ENCODE measurements at regions not wholly inside any gene's neighbourhood (a gene's known extent, or its start where the extent isn't known, plus 50 kb on each side); places are given as distances from the start of the nearest gene placed in this dataset.

GRCh38 chr16:64159976-64160375 lies 961.9 kb downstream of the CDH11 start:
- no CpG with 5 or more reads among the region's 2 CpGs for WGBS, 2 donors (ENCODE audit: extremely low coverage in 2 of 2, insufficient read length in 2 of 2, insufficient replicate concordance in 1 of 2)
- H2BK12ac ChIP-seq (ENCODE audit: low read length) = no peak overlapping the region

DNA sequence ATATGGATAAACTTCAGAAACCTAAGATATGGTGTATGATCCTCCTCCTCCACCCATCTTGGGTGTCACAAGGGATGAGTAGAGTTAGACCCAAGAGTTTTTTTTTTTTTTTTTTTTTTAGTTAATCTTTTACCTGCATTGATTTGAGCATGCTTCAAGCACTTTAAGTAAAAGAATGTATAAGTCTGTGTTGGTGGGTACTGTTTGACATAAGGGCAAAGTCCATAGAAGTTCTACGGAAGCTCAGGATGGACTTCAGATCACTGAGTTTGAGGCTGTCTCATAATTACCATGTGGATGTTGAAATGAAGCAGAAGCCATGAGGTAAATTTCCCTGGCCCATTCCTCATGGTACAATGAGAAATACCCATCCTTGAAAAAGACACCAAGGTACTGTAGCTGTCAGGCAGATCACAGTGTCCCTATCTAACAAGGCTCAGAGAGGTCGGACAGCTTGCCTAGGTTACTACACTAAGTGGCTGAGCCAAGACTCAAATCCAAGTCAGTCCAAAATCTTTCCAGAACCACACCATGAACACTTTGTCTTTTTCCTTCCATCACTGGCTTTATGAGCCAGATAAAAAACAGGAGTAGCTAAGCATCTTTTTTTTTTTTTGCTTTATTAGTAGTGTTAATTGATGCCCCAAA lies 962.8 kb downstream of the CDH11 start:
- no peak overlapping the region for H3K9ac ChIP-seq (ENCODE audit: low read depth, low read length, poor library complexity)
- H3K4ac ChIP-seq (ENCODE audit: low read length) = no peak overlapping the region
- H3K27ac ChIP-seq (replicated peaks; ENCODE audit: low read length) = no peak overlapping the region
- H2AFZ ChIP-seq (ENCODE audit: low read length) = no peak overlapping the region
- H3K36me3 ChIP-seq (replicated peaks in 1 of 2; ENCODE audit: control insufficient read depth in 2 of 2, insufficient read depth in 2 of 2, low read length in 2 of 2) = no peaks in the 10 kb centered on the region
- H3K79me1 ChIP-seq (ENCODE audit: low read depth, low read length) = no peaks in the 10 kb centered on the region
- no peaks in the 10 kb centered on the region for H3K4me1 ChIP-seq (ENCODE audit: control insufficient read depth in 2 of 2, insufficient read depth in 1 of 2, low read depth in 1 of 2, low read length in 2 of 2)
- H3K4me2 ChIP-seq (ENCODE audit: insufficient read depth, low read length, poor library complexity, severe bottlenecking) = no peak overlapping the region
- H2BK5ac ChIP-seq (ENCODE audit: low read length) = no peak overlapping the region
- no peaks in the 10 kb centered on the region for H3K9me3 ChIP-seq (replicated peaks in 1 of 2; ENCODE audit: control insufficient read depth in 2 of 2, insufficient read depth in 1 of 2, low read depth in 1 of 2, low read length in 2 of 2)
- H3K23ac ChIP-seq (ENCODE audit: low read depth, low read length, poor library complexity) = no peak overlapping the region
- no peak overlapping the region for H2BK12ac ChIP-seq (ENCODE audit: low read length)
- H3K4me3 ChIP-seq (ENCODE audit: low read length in 2 of 2) = no peak overlapping the region
- no peak overlapping the region for H4K8ac ChIP-seq (ENCODE audit: low read depth, low read length)
- no peak overlapping the region for H2BK120ac ChIP-seq (ENCODE audit: low read depth, low read length)
- no peak overlapping the region for H2BK15ac ChIP-seq (ENCODE audit: low read length)
- no peak for DNase-seq (ENCODE audit: low spot score)
- no peak overlapping the region for H3K14ac ChIP-seq (ENCODE audit: low read length)
- H3K18ac ChIP-seq (ENCODE audit: low read length) = no peak overlapping the region
- WGBS, 2 donors (ENCODE audit: extremely low coverage in 2 of 2, insufficient read length in 2 of 2, insufficient replicate concordance in 1 of 2) = no CpG with 5 or more reads among the region's 2 CpGs
- no peaks in the 10 kb centered on the region for H3K27me3 ChIP-seq (ENCODE audit: control insufficient read depth in 3 of 3, insufficient read depth in 3 of 3, low read depth in 1 of 3, low read length in 3 of 3)
- no peak overlapping the region for H2AK5ac ChIP-seq (ENCODE audit: low read depth, low read length)
- H4K91ac ChIP-seq (ENCODE audit: low read depth, low read length, poor library complexity) = no peak overlapping the region

More at GRCh38 chr16:64159976-64160375, 961.9 kb downstream of the CDH11 start:
- Histone ChIP-seq H3K4me2 (ENCODE audit: insufficient read depth, low read length, poor library complexity, severe bottlenecking) (no peak overlapping the region), H3K9me3 (replicated peaks in 1 of 2; ENCODE audit: control insufficient read depth in 2 of 2, insufficient read depth in 1 of 2, low read depth in 1 of 2, low read length in 2 of 2) (no peaks in the 10 kb centered on the region), H3K4me3 (ENCODE audit: low read length in 2 of 2) (no peak overlapping the region), H3K18ac (ENCODE audit: low read length) (no peak overlapping the region), H2AK5ac (ENCODE audit: low read depth, low read length) (no peak overlapping the region), H3K23ac (ENCODE audit: low read depth, low read length, poor library complexity) (no peak overlapping the region), H4K8ac (ENCODE audit: low read depth, low read length) (no peak overlapping the region), H4K91ac (ENCODE audit: low read depth, low read length, poor library complexity) (no peak overlapping the region), H3K4me1 (ENCODE audit: control insufficient read depth in 2 of 2, insufficient read depth in 1 of 2, low read depth in 1 of 2, low read length in 2 of 2) (no peaks in the 10 kb centered on the region), H2BK5ac (ENCODE audit: low read length) (no peak overlapping the region), H3K9ac (ENCODE audit: low read depth, low read length, poor library complexity) (no peak overlapping the region), H3K27me3 (ENCODE audit: control insufficient read depth in 3 of 3, insufficient read depth in 3 of 3, low read depth in 1 of 3, low read length in 3 of 3) (no peaks in the 10 kb centered on the region), H3K4ac (ENCODE audit: low read length) (no peak overlapping the region), H3K27ac (replicated peaks; ENCODE audit: low read length) (no peak overlapping the region), H3K79me1 (ENCODE audit: low read depth, low read length) (no peaks in the 10 kb centered on the region), H2BK120ac (ENCODE audit: low read depth, low read length) (no peak overlapping the region), H3K36me3 (replicated peaks in 1 of 2; ENCODE audit: control insufficient read depth in 2 of 2, insufficient read depth in 2 of 2, low read length in 2 of 2) (no peaks in the 10 kb centered on the region), H2AFZ (ENCODE audit: low read length) (no peak overlapping the region), H3K14ac (ENCODE audit: low read length) (no peak overlapping the region), H2BK15ac (ENCODE audit: low read length) (no peak overlapping the region)
- DNase-seq (ENCODE audit: low spot score) = no peak

- no peak overlapping the region for H3K4ac ChIP-seq (ENCODE audit: low read length)
- H3K4me1 ChIP-seq (ENCODE audit: control insufficient read depth in 2 of 2, insufficient read depth in 1 of 2, low read depth in 1 of 2, low read length in 2 of 2) = no peaks in the 10 kb centered on the region
- no peak overlapping the region for H2BK5ac ChIP-seq (ENCODE audit: low read length)
- no peak overlapping the region for H3K4me3 ChIP-seq (ENCODE audit: low read length in 2 of 2)
- H3K18ac ChIP-seq (ENCODE audit: low read length) = no peak overlapping the region
- no peak overlapping the region for H3K27ac ChIP-seq (replicated peaks; ENCODE audit: low read length)
- no CpG with 5 or more reads among the region's 3 CpGs for WGBS, 2 donors (ENCODE audit: extremely low coverage in 2 of 2, insufficient read length in 2 of 2, insufficient replicate concordance in 1 of 2)
- no peak overlapping the region for H2BK120ac ChIP-seq (ENCODE audit: low read depth, low read length)
- no peak overlapping the region for H2AK5ac ChIP-seq (ENCODE audit: low read depth, low read length)
- no peak overlapping the region for H2BK15ac ChIP-seq (ENCODE audit: low read length)
- H3K14ac ChIP-seq (ENCODE audit: low read length) = no peak overlapping the region
- DNase-seq (ENCODE audit: low spot score) = no peak
- H4K91ac ChIP-seq (ENCODE audit: low read depth, low read length, poor library complexity) = no peak overlapping the region
- no peak overlapping the region for H3K23ac ChIP-seq (ENCODE audit: low read depth, low read length, poor library complexity)
- no peak overlapping the region for H3K4me2 ChIP-seq (ENCODE audit: insufficient read depth, low read length, poor library complexity, severe bottlenecking)
- no peaks in the 10 kb centered on the region for H3K36me3 ChIP-seq (replicated peaks in 1 of 2; ENCODE audit: control insufficient read depth in 2 of 2, insufficient read depth in 2 of 2, low read length in 2 of 2)
- no peaks in the 10 kb centered on the region for H3K9me3 ChIP-seq (replicated peaks in 1 of 2; ENCODE audit: control insufficient read depth in 2 of 2, insufficient read depth in 1 of 2, low read depth in 1 of 2, low read length in 2 of 2)
- no peak overlapping the region for H2AFZ ChIP-seq (ENCODE audit: low read length)
- no peak overlapping the region for H2BK12ac ChIP-seq (ENCODE audit: low read length)
- no peaks in the 10 kb centered on the region for H3K27me3 ChIP-seq (ENCODE audit: control insufficient read depth in 3 of 3, insufficient read depth in 3 of 3, low read depth in 1 of 3, low read length in 3 of 3)
- no peak overlapping the region for H3K9ac ChIP-seq (ENCODE audit: low read depth, low read length, poor library complexity)
- H3K79me1 ChIP-seq (ENCODE audit: low read depth, low read length) = no peaks in the 10 kb centered on the region
- H4K8ac ChIP-seq (ENCODE audit: low read depth, low read length) = no peak overlapping the region
These were observed 968.1 kb downstream of the CDH11 start for GRCh38 chr16:64153718-64154117.

DNA sequence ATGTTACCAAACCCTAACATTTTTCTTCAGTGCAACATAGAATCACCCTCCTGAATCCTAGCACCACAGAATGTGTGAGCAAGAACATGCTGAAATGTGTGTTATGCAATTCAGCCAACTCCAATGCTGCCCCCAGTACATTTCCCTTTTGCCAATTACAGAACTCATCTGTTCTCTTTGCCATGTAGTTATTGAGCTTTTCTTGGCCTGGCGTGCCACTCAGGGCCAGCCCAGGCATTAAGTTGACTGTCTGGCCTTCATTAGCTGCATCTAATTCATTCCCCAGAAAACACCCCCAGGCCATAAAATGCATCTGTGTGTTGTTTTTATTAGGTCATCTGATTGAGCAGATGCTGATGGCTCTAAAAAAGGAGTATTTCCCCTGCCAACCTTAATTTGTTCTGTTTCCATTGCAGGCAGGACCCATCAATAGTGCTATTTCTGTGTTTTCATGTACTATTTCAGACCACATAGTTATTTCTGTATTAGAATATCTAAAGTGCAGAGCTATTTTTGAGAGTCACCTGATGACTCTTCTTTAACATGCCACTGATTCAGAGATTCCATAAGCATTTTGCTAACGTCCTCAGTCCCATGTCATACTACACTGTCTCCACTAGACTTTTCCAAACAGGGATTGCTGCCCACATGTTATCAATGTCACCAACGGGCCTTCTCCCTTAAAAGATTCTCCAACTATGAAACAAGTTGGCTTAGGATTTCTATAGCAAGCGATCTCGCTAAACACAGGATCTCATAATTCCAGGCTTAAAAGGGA lies 969.7 kb downstream of the CDH11 start:
- H3K14ac ChIP-seq (ENCODE audit: low read length) = no peak overlapping the region
- H3K36me3 ChIP-seq (replicated peaks in 1 of 2; ENCODE audit: control insufficient read depth in 2 of 2, insufficient read depth in 2 of 2, low read length in 2 of 2) = no peaks in the 10 kb centered on the region
- no peak overlapping the region for H3K9ac ChIP-seq (ENCODE audit: low read depth, low read length, poor library complexity)
- H4K8ac ChIP-seq (ENCODE audit: low read depth, low read length) = no peak overlapping the region
- no CpG with 5 or more reads among the region's 5 CpGs for WGBS, 2 donors (ENCODE audit: extremely low coverage in 2 of 2, insufficient read length in 2 of 2, insufficient replicate concordance in 1 of 2)
- no peak overlapping the region for H4K91ac ChIP-seq (ENCODE audit: low read depth, low read length, poor library complexity)
- no peak overlapping the region for H2BK15ac ChIP-seq (ENCODE audit: low read length)
- no peak overlapping the region for H2AK5ac ChIP-seq (ENCODE audit: low read depth, low read length)
- H2AFZ ChIP-seq (ENCODE audit: low read length) = no peak overlapping the region
- H3K27ac ChIP-seq (replicated peaks; ENCODE audit: low read length) = no peak overlapping the region
- no peaks in the 10 kb centered on the region for H3K79me1 ChIP-seq (ENCODE audit: low read depth, low read length)
- no peak overlapping the region for H3K23ac ChIP-seq (ENCODE audit: low read depth, low read length, poor library complexity)
- no peaks in the 10 kb centered on the region for H3K4me1 ChIP-seq (ENCODE audit: control insufficient read depth in 2 of 2, insufficient read depth in 1 of 2, low read depth in 1 of 2, low read length in 2 of 2)
- no peak overlapping the region for H2BK5ac ChIP-seq (ENCODE audit: low read length)
- H3K4me2 ChIP-seq (ENCODE audit: insufficient read depth, low read length, poor library complexity, severe bottlenecking) = no peak overlapping the region
- H3K27me3 ChIP-seq (ENCODE audit: control insufficient read depth in 3 of 3, insufficient read depth in 3 of 3, low read depth in 1 of 3, low read length in 3 of 3) = no peaks in the 10 kb centered on the region
- no peak overlapping the region for H3K4ac ChIP-seq (ENCODE audit: low read length)
- H3K9me3 ChIP-seq (replicated peaks in 1 of 2; ENCODE audit: control insufficient read depth in 2 of 2, insufficient read depth in 1 of 2, low read depth in 1 of 2, low read length in 2 of 2) = no peaks in the 10 kb centered on the region
- no peak overlapping the region for H3K18ac ChIP-seq (ENCODE audit: low read length)
- H2BK12ac ChIP-seq (ENCODE audit: low read length) = no peak overlapping the region
- no peak overlapping the region for H3K4me3 ChIP-seq (ENCODE audit: low read length in 2 of 2)
- no peak overlapping the region for H2BK120ac ChIP-seq (ENCODE audit: low read depth, low read length)
- DNase-seq (ENCODE audit: low spot score) = no peak
